GM23248 (cell line): ENCODE measurements at regions not wholly inside any gene's neighbourhood (a gene's known extent, or its start where the extent isn't known, plus 50 kb on each side); places are given as distances from the start of the nearest gene placed in this dataset.
A peak's percentile ranks its signal among the peaks of the same experiment; 100 is the strongest.

ENCODE experiments used
- DNase-seq: peaks from one replicate; pipeline ENCODE4 v3.0.0-alpha.2; 2015
- H2AFZ ChIP-seq: fragments of 200-600 bp; sonication (generic); 2 replicates; pipeline ENCODE4 v1.6.1; 2016; ENCODE audit warnings: antibody characterized with exemption
- H3F3A ChIP-seq: fragments of 200-600 bp; sonication (generic); 2 replicates; pipeline ENCODE4 v1.6.1; 2016; ENCODE audit warnings: mild to moderate bottlenecking, antibody characterized with exemption, mixed run types; ENCODE audit not compliant: insufficient read depth
- H3K27ac ChIP-seq: fragments of 200-600 bp; sonication (generic); 2 replicates; pipeline ENCODE4 v1.5.1; 2016; ENCODE audit warnings: mild to moderate bottlenecking
- H3K27me3 ChIP-seq: fragments of 200-600 bp; sonication (generic); replicated peaks from 2 replicates; pipeline ENCODE4 v1.6.1; 2016; ENCODE audit warnings: mild to moderate bottlenecking; ENCODE audit not compliant: insufficient read depth
- H3K36me3 ChIP-seq: fragments of 200-600 bp; sonication (generic); 2 replicates; pipeline ENCODE4 v1.6.1; 2016; ENCODE audit warnings: low read depth, mild to moderate bottlenecking
- H3K4me1 ChIP-seq: fragments of 200-600 bp; sonication (generic); 2 replicates; pipeline ENCODE4 v1.6.1; 2016; ENCODE audit warnings: mild to moderate bottlenecking; ENCODE audit not compliant: insufficient read depth
- H3K4me2 ChIP-seq: fragments of 200-600 bp; sonication (generic); one replicate; pipeline ENCODE4 v1.6.1; 2016; ENCODE audit warnings: mild to moderate bottlenecking; ENCODE audit not compliant: unreplicated experiment
- H3K4me3 ChIP-seq: fragments of 200-600 bp; sonication (generic); 2 replicates; pipeline ENCODE4 v1.5.1; 2016; ENCODE audit warnings: mild to moderate bottlenecking
- H3K79me2 ChIP-seq: fragments of 200-600 bp; sonication (generic); 2 replicates; pipeline ENCODE4 v1.6.1; 2016; ENCODE audit warnings: mild to moderate bottlenecking; ENCODE audit not compliant: insufficient read depth
- H3K9ac ChIP-seq: fragments of 200-600 bp; sonication (generic); 2 replicates; pipeline ENCODE4 v1.6.1; 2016; ENCODE audit warnings: mild to moderate bottlenecking
- H3K9me2 ChIP-seq: fragments of 200-600 bp; sonication (generic); 2 replicates; pipeline ENCODE4 v1.6.1; 2016; ENCODE audit warnings: mixed run types, mild to moderate bottlenecking, moderate library complexity; ENCODE audit not compliant: insufficient read depth
- H3K9me3 ChIP-seq: fragments of 200-600 bp; sonication (generic); one replicate; pipeline ENCODE4 v1.6.1; 2017; ENCODE audit warnings: low read depth
- H4K20me1 ChIP-seq: fragments of 200-600 bp; sonication (generic); 2 replicates; pipeline ENCODE4 v1.6.0; 2016; ENCODE audit not compliant: insufficient read depth
- EZH2 ChIP-seq: fragments of 200-600 bp; sonication (generic); IDR thresholded peaks from 2 replicates; pipeline ENCODE4 v1.6.1; 2018; ENCODE audit warnings: antibody characterized with exemption, mild to moderate bottlenecking; ENCODE audit not compliant: insufficient read depth, poor library complexity, severe bottlenecking
- EZH2phosphoT487 ChIP-seq: fragments of 200-600 bp; sonication (generic); IDR thresholded peaks from 2 replicates; pipeline ENCODE4 v1.6.1; 2018; ENCODE audit warnings: antibody characterized with exemption, moderate library complexity, mild to moderate bottlenecking, low read depth; ENCODE audit not compliant: insufficient read depth
- WGBS, 2 experiments: methylation state at CpG; one replicate each; pipeline ENCODE4 v1.1.6; 2015 to 2017; ENCODE audit warnings: low lambda C conversion rate in 2 of 2, low coverage in 1 of 2; ENCODE audit errors: missing lambda C conversion rate in 2 of 2; 5-methylcytosine and 5-hydroxymethylcytosine counted together
- in situ Hi-C: fragments of 300-500 bp; cut with MboI; formaldehyde crosslinking; loops from 2 replicates; pipeline ENCODE4 v1.15.0; 2020

GRCh38 chr4:158319880-158320279 is 109.6 kb downstream of the TMEM144 start:
- Histone ChIP-seq H3K9ac (no peak overlapping the region), H3K79me2 (no peaks in the 10 kb centered on the region), H3K4me1 (peaks cover 37% of the 10 kb centered on the region), H3K36me3 (no peaks in the 10 kb centered on the region), H3K4me3 (no peak overlapping the region), H3K4me2 (no peak overlapping the region), H3K27ac (no peak overlapping the region), H3K9me3 (no peaks in the 10 kb centered on the region), H2AFZ (no peak overlapping the region), H3K9me2 (no peaks in the 10 kb centered on the region), H3K27me3 (no peaks in the 10 kb centered on the region), H4K20me1 (no peaks in the 10 kb centered on the region), H3F3A (peaks cover 25% of the 10 kb centered on the region)
- 89 to 94% methylated on average over 7 of the region's 7 CpGs for WGBS, 2 experiments
- in situ Hi-C loops, result no loop called here
- TF ChIP-seq EZH2phosphoT487 (no peak), EZH2 (no peak)
- no peak for DNase-seq

GRCh38 chr4:158322109-158322508 is 111.8 kb downstream of the TMEM144 start:
- no peaks in the 10 kb centered on the region for H3K27me3 ChIP-seq
- WGBS, 2 experiments, result 22 to 27% methylated on average over 1 of the region's 1 CpG
- DNase-seq, result peak; percentile 35
- H3K4me1 ChIP-seq, result peaks cover 16% of the 10 kb centered on the region
- peaks cover 3% of the 10 kb centered on the region; the same call in 1 of the 2 replicates for H3F3A ChIP-seq
- H3K4me3 ChIP-seq, result no peak overlapping the region
- H3K9me3 ChIP-seq, result no peaks in the 10 kb centered on the region
- in situ Hi-C loops, result no loop called here
- no peak overlapping the region for H3K9ac ChIP-seq
- no peak overlapping the region for H2AFZ ChIP-seq
- no peaks in the 10 kb centered on the region for H3K9me2 ChIP-seq
- no peak overlapping the region for H3K4me2 ChIP-seq
- no peak overlapping the region; the same call in 1 of the 2 replicates for H3K27ac ChIP-seq
- no peaks in the 10 kb centered on the region for H3K79me2 ChIP-seq
- H3K36me3 ChIP-seq, result no peaks in the 10 kb centered on the region
- no peaks in the 10 kb centered on the region for H4K20me1 ChIP-seq
- TF ChIP-seq EZH2 (no peak), EZH2phosphoT487 (peak; percentile 75; the same call in 1 of the 2 replicates)

DNA sequence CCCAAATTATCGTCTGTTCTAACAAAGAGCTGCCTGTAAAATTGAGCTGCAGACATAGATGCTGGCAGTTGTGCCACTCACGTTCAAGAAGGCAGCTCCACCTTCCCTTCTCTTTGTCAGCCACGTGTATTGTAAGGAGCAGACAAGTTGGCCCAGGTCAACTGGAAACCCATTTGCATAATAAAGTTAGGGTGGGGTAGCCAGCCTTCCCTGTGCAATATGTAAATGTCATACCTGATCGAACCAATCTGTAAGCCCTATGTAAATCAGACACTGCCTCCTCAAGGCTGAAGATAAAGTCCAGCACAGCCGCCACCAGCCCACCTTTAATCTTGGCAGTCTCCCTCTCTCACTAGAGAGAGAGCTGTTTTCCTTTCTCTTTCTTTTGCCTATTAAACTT is 117.2 kb downstream of the TMEM144 start:
- H3F3A ChIP-seq, result no peaks in the 10 kb centered on the region
- H2AFZ ChIP-seq, result no peak overlapping the region
- H3K4me3 ChIP-seq, result no peak overlapping the region
- no peaks in the 10 kb centered on the region for H3K27me3 ChIP-seq
- H3K9me3 ChIP-seq, result no peaks in the 10 kb centered on the region
- H3K79me2 ChIP-seq, result no peaks in the 10 kb centered on the region
- in situ Hi-C loops, result no loop called here
- H3K36me3 ChIP-seq, result no peaks in the 10 kb centered on the region
- TF ChIP-seq EZH2 (no peak), EZH2phosphoT487 (no peak)
- no peak overlapping the region for H3K9ac ChIP-seq
- H3K9me2 ChIP-seq, result no peaks in the 10 kb centered on the region
- no peak overlapping the region for H3K27ac ChIP-seq
- no peak overlapping the region for H3K4me2 ChIP-seq
- no peak for DNase-seq
- 59 to 67% methylated on average over 5 of the region's 5 CpGs for WGBS, 2 experiments
- H4K20me1 ChIP-seq, result no peaks in the 10 kb centered on the region
- peaks cover 4% of the 10 kb centered on the region for H3K4me1 ChIP-seq

GRCh38 chr4:158331863-158332262 is 121.6 kb downstream of the TMEM144 start:
- H3K79me2 ChIP-seq, result no peaks in the 10 kb centered on the region
- H3K4me2 ChIP-seq, result no peak overlapping the region
- no peak overlapping the region for H2AFZ ChIP-seq
- no peak for DNase-seq
- H3K36me3 ChIP-seq, result no peaks in the 10 kb centered on the region
- no peaks in the 10 kb centered on the region for H4K20me1 ChIP-seq
- in situ Hi-C loops, result no loop called here
- no peaks in the 10 kb centered on the region for H3K27me3 ChIP-seq
- no peak overlapping the region for H3K4me3 ChIP-seq
- H3K9me2 ChIP-seq, result no peaks in the 10 kb centered on the region
- H3F3A ChIP-seq, result no peaks in the 10 kb centered on the region
- no peak for TF ChIP-seq EZH2
- TF ChIP-seq EZH2phosphoT487, result no peak
- no peak overlapping the region for H3K9ac ChIP-seq
- no peak overlapping the region for H3K27ac ChIP-seq
- H3K4me1 ChIP-seq, result no peaks in the 10 kb centered on the region
- no peaks in the 10 kb centered on the region for H3K9me3 ChIP-seq

GRCh38 chr4:158333820-158334219 is 123.5 kb downstream of the TMEM144 start:
- no peak overlapping the region for H3K4me2 ChIP-seq
- no peak overlapping the region for H3K27ac ChIP-seq
- no peak overlapping the region for H3K4me3 ChIP-seq
- WGBS, 2 experiments, result 97 to 100% methylated on average over 3 of the region's 3 CpGs
- in situ Hi-C loops, result no loop called here
- no peaks in the 10 kb centered on the region for H4K20me1 ChIP-seq
- H3K36me3 ChIP-seq, result no peaks in the 10 kb centered on the region
- H3K79me2 ChIP-seq, result no peaks in the 10 kb centered on the region
- H3K9me3 ChIP-seq, result no peaks in the 10 kb centered on the region
- H3F3A ChIP-seq, result no peaks in the 10 kb centered on the region
- no peaks in the 10 kb centered on the region for H3K27me3 ChIP-seq
- TF ChIP-seq EZH2 (no peak), EZH2phosphoT487 (no peak)
- no peaks in the 10 kb centered on the region for H3K4me1 ChIP-seq
- H2AFZ ChIP-seq, result no peak overlapping the region
- no peaks in the 10 kb centered on the region for H3K9me2 ChIP-seq
- H3K9ac ChIP-seq, result no peak overlapping the region
- no peak for DNase-seq
